GM19035 (cell line): ENCODE measurements at regions not wholly inside any gene's neighbourhood (a gene's known extent, or its start where the extent isn't known, plus 50 kb on each side); places are given as distances from the start of the nearest gene placed in this dataset.
"Not testable (repeated sequence)": the region's sequence is repeated elsewhere in the genome, so short reads cannot be mapped to it uniquely, and the experiment has no call there.

ENCODE experiments used
- ATAC-seq: cut with Tn5 transposase; IDR thresholded peaks from one replicate; pipeline ENCODE4 v1.9.1; 2021; ENCODE audit not compliant: unreplicated experiment

DNA sequence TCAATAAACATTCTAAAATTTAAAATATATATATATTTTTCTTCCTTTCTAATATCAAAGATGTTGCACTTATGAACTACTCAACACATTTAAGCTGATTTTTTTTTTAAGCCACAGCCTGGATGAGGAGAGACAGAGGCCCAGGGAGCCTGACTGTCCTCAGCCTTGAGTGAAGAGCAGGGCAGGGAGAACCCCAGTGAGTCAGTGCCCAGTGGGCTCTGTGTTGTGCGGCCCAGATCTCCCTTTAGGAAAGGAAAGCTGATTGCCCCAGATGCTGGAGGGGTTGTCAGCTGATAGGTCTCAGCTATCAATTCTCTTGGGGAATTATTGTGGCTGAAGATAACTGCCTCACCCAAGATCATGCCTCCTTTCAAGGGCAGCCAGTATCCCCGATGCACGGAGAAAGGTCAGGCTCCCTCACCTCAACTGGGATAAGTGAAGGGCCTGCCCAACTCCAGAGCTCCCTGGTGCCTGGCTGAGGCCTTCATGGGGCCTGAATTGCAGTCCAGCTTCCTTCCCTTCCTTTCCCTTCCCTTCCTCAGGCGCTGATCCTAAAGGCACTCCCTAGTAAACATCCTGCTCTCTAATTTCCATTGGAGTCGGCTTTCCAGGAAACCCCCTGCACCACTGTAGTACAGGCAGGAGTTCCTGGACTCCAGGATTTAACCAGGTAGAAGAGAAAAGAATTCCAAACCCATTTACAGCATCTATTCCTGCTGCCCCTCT is 106.9 kb upstream of the ATL2 start:
- no peak for ATAC-seq

DNA sequence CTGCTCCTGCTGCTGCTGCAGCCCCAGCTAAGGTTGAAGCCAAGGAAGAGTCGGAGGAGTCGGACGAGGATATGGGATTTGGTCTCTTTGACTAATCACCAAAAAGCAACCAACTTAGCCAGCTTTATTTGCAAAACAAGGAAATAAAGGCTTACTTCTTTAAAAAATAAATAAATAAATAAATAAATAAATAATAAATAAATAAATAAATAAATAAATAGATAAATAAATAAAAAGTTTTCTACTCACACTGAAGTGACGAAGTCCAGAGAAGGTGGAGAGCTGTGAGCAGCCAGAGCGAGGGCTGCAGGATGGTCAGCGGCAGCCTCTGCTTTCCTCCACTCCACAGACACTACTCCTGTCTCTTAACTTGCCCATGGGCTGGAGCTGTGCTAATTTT is 105.6 kb upstream of the ATL2 start:
- not testable (repeated sequence) for ATAC-seq

DNA sequence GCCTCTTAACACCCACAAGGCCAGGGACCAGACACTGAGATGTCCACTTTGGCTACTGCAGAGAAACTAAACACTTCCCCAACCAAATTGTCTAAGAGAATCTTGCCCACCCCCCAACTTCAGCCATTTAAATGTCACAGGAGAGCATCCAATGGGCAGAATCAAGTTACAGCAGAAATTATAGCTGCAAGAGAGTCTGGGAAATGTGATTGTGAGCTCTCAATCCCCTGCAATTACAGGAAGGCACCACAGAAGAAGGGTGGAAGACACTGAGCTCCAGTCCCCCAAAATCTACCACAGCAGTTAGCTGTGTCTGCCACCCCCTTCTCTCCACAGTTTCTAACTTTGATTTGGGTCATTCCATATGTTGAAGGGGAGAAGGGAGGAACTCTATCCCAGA is 103.5 kb upstream of the ATL2 start:
- no peak for ATAC-seq

GRCh38 chr2:38477006-38477405 is 99.9 kb upstream of the ATL2 start:
- ATAC-seq = no peak

GRCh38 chr2:38475567-38475881 is 98.5 kb upstream of the ATL2 start:
- no peak for ATAC-seq

- ATAC-seq = no peak
These were observed 97.9 kb upstream of the ATL2 start for GRCh38 chr2:38474715-38475566.

DNA sequence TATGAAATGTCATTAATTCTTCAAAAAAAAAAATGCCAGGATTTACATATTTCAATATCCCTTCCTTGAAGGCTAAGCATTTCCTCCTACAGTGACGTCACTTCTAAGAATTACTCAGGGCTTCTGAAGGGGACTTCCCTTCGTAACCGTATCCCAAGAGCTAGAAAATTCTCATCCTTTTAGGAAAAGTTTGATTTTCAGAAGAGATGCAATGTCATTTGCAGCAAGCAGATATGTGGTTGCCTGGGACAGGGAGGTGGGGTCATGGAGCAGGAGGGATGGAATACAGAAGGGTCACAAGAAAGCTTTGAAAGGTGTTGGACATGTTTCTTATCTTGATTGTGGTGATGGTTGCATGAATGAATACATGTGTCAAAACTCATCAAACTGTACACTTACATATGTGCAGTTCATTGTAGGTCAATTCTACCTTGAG is 97.0 kb upstream of the ATL2 start:
- ATAC-seq = no peak

DNA sequence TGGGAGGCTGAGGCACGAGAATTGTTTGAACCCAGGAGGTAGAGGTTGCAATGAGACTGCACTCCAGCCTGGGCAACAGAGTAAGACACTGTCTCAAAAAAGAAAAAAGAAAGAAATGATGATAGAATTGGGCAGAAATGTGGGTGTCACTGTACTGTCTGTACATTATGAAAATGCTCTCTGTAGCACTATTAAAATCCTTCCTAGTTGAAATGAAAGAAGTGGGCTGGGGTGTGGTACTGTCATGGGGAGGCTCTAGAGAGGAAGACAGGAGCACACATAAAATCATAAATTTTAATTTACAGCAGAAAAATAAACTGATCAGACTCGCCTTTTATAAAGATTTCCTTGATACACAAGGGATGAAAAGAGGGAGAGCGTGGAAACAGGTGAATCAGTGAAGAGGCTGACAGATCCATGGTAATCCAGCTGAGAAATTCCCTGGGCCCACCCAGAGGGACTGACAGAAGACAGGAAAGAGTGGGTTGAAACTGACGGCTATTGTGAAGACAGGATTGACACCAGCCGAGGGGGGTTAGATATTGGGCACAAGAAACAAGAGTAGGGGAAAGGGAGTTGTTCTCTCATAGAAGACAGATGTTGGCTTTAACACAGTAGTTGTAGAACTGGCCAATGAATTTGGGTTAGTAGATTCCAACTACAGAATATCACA is 96.4 kb upstream of the ATL2 start:
- no peak for ATAC-seq

DNA sequence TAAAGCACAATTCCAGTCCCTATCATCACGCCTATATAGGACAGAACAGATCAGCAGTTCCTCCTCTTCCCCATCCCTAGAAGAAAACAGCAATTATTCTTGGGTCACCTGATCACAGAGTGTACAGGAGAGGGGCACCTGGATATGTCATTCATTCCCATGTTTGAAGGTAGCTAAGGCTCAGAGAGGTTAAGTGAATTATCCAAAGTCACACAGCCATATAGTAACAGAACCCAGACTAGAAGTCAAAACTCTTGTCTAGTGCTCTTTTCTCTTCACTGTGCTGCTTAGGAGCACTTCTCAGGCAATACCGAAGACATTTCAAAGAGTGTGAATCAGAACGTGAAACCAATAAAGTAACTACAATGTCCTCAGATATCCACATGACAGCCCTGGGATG is 93.0 kb upstream of the ATL2 start:
- ATAC-seq = no peak

- no peak for ATAC-seq
These were observed 90.8 kb upstream of the ATL2 start for GRCh38 chr2:38467768-38468455.

- no peak for ATAC-seq
These were observed 90.0 kb upstream of the ATL2 start for GRCh38 chr2:38466876-38467767.

DNA sequence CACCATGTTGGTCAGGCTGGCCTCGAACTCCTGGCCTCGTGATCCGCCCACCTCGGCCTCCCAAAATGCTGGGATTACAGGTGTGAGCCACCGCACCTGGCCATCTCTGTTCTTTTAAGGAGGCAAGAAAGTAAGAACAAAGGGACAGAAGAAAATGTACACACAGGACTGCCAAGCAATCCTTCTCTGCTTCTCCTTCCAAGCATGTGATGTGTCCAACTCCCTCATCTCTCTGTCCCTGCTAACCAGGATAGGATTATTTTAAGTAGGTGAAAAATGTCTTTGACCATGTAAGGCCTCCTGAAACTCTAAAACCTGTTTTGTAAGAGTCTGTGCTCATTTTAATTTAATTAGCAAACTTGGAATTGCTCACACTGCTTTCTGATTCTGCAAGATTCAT is 89.3 kb upstream of the ATL2 start:
- ATAC-seq = no peak

GRCh38 chr2:38465789-38466127 is 88.7 kb upstream of the ATL2 start:
- ATAC-seq = peak; percentile 55

DNA sequence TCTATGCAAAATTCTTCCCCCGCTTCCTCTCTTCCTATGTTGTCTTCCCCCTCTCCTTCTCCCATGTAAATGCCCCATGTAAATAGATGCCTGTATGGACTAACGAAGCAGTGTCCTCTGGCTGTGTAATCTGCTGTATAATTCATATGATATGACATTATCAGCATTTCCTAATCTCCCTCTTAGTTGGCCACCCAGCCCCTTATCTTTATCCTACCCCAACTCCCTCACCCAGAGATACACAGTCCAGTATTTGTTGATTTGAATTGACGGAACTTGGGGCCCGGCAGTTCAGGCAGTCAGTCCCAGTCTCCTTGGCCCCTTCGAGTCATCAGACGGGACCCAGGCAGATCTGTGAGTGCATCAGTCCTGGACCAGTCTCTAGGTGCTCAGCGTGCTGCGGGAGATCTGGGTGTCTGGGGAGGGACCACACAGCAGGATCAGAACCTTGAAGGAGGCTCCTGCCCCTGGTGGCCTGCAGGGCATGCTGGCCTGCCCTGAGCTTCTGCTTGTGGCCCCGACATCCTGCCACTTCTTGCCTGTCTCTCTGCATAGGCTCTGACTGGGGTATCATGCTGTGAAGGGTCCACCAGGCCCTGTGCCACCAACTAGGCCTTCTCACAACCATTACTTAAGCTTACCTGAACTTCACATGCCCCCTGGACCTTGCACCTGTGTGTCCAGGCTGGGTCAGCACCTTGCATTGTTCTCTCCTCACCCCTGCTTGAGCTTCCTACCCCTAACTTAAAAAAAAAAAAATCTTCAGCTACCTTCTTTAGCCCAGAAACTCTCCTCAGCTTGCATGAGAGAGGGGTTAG is 88.1 kb upstream of the ATL2 start:
- no peak for ATAC-seq

GRCh38 chr2:38463752-38464151 is 86.7 kb upstream of the ATL2 start:
- ATAC-seq = no peak

DNA sequence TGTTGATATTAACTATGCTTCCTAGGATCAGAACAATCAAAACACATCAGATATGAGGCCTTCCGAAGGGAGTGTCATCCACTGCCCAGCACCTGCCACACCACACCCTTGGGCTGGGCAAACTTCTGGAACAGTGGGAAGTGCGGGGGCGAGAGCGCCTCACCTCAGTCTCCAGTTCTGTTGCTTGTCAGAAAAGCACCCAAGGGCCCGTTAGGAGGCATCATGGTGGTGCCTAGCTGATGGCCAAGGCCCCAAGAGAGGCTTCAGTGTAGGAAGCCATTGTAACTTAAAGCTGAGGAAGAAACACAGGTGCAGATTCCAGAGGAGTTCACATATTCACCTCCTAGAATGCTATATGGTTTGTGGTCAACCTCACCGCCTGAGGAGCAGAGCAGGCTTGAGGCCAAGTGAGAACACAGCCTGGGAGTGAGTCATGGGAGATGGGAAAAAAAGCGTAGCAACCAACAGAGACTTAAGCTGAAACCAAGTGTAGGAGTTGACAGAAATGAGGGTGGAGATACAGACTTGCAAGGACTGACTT is 85.1 kb upstream of the ATL2 start:
- no peak for ATAC-seq

- no peak for ATAC-seq
These were observed 84.4 kb upstream of the ATL2 start for GRCh38 chr2:38461470-38461869.

GRCh38 chr2:38460313-38460712 is 83.2 kb upstream of the ATL2 start:
- no peak for ATAC-seq

- no peak for ATAC-seq
These were observed 77.0 kb upstream of the ATL2 start for GRCh38 chr2:38454081-38454480.
